Esophagus (tissue), 2 donors: ENCODE measurements at regions not wholly inside any gene's neighbourhood (a gene's known extent, or its start where the extent isn't known, plus 50 kb on each side); places are given as distances from the start of the nearest gene placed in this dataset.

ENCODE experiments used
- H3K27ac ChIP-seq, 2 donors: one replicate each; pipeline ENCODE4 v1.5.1; 2013; ENCODE audit warnings: low read depth in 2 of 2, mild to moderate bottlenecking in 2 of 2, inconsistent platforms in 1 of 2, low read length in 1 of 2, moderate library complexity in 1 of 2
- H3K27me3 ChIP-seq, 2 donors: one replicate each; pipeline ENCODE4 v1.6.1; 2013; ENCODE audit warnings: low read length in 2 of 2, control low read depth in 1 of 2, mild to moderate bottlenecking in 1 of 2; ENCODE audit not compliant: insufficient read depth in 2 of 2, control insufficient read depth in 1 of 2
- H3K36me3 ChIP-seq, 2 donors: one replicate each; pipeline ENCODE4 v1.6.1; 2013; ENCODE audit warnings: low read length in 1 of 2; ENCODE audit not compliant: control insufficient read depth in 2 of 2, insufficient read depth in 2 of 2
- H3K4me1 ChIP-seq, 2 donors: one replicate each; pipeline ENCODE4 v1.6.1; 2013; ENCODE audit warnings: low read length in 1 of 2; ENCODE audit not compliant: control insufficient read depth in 2 of 2, insufficient read depth in 2 of 2
- H3K4me3 ChIP-seq, 2 donors: one replicate each; pipeline ENCODE4 v1.5.1; 2013; ENCODE audit warnings: low read length in 2 of 2, mild to moderate bottlenecking in 2 of 2, low read depth in 1 of 2, moderate library complexity in 1 of 2
- H3K9me3 ChIP-seq, 2 donors: one replicate each; pipeline ENCODE4 v1.6.1; 2013; ENCODE audit warnings: mild to moderate bottlenecking in 2 of 2, low read depth in 1 of 2, low read length in 1 of 2, moderate library complexity in 1 of 2; ENCODE audit not compliant: control insufficient read depth in 2 of 2, insufficient read depth in 1 of 2
- WGBS, 2 donors: extraction: QIAGEN DNeasy Blood & Tissue Kit; methylation state at CpG; one replicate each; pipeline ENCODE4 v1.1.7; 2013; 5-methylcytosine and 5-hydroxymethylcytosine counted together
- donor health status: healthy with polysubstance abuse.
- donor health status: Bipolar disorder and iron deficiency.

DNA sequence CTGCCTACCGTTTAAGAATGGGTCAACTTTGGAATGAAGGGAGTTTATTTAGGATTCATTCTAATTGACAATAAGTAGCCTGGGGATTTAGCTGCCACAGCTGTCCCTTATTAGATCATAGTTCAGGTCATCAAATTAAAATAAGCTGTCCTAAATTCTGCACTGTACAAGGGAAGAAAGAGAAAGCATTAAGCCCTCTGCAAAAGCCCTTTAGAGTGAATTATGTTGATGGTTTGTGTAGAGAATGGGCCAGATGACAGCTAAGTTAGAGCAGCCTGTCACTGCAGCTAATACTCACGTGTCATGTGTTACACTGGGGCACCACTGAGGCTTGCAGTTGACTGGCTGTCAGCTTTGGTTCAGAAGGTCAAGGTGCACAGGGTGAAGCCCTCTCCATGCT lies 737.1 kb upstream of the SLC10A2 start:
- Histone ChIP-seq H3K36me3 (no peaks in the 10 kb centered on the region), H3K9me3 (no peaks in the 10 kb centered on the region), H3K27ac (no peak overlapping the region), H3K4me3 (no peak overlapping the region), H3K27me3 (no peaks in the 10 kb centered on the region), H3K4me1 (no peaks in the 10 kb centered on the region)
- WGBS, 2 donors, result 27% methylated on average over 2 of the region's 2 CpGs

DNA sequence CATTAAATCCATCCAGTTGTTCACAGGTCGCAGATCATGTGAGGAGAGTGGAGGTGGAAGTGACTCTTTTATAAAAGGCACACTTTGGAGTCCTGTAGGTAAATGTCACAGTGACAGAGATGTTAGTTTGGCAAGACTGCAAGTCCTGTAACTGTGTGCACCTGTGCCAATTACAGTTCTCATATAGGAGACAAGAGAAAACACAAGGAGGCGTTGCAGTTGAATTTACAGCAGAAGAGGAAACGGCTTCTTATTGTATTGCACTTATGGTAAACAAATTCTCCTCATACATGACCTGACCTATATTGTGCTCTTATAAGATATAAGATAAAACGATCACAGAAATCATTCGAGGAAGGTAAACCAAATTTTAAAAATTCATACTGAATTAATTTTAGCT lies 732.8 kb upstream of the SLC10A2 start:
- H3K36me3 ChIP-seq, result no peaks in the 10 kb centered on the region
- H3K27ac ChIP-seq, result no peak overlapping the region
- no peaks in the 10 kb centered on the region for H3K27me3 ChIP-seq
- no peak overlapping the region for H3K4me3 ChIP-seq
- 57 to 62% methylated on average over 5 of the region's 5 CpGs for WGBS, 2 donors
- no peaks in the 10 kb centered on the region for H3K9me3 ChIP-seq
- no peaks in the 10 kb centered on the region for H3K4me1 ChIP-seq

DNA sequence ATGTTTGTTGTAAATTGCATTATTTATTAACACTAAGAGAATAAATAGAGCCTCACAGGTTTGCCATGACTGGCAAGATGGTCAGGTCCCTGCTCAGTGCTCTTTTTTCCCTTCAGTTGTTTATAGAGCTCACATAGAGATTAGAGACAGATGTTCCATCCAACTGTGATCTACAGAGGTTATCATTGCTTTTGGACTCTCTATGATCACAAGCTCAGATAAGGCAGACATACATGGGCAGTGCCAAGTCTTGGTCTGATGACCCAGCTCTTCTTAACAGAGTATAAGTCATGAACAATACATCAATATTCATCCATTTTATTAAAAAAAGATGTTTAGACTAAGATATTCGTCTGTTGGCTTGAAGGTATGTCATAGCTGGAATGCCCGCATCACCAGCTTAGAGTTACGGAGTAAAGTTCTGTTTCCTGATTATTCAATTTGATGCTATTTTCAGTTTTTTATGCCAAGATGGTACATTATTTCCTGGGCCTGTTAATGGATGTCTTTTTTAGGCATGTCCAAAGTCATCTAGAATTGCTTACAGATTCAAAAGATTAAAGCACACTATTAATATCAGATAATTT lies 729.8 kb upstream of the SLC10A2 start:
- no peaks in the 10 kb centered on the region for H3K9me3 ChIP-seq
- H3K36me3 ChIP-seq, result no peaks in the 10 kb centered on the region
- H3K27me3 ChIP-seq, result no peaks in the 10 kb centered on the region
- no peak overlapping the region for H3K4me3 ChIP-seq
- H3K27ac ChIP-seq, result no peak overlapping the region
- WGBS, 2 donors, result 75 to 87% methylated on average over 3 of the region's 3 CpGs
- H3K4me1 ChIP-seq, result no peaks in the 10 kb centered on the region

DNA sequence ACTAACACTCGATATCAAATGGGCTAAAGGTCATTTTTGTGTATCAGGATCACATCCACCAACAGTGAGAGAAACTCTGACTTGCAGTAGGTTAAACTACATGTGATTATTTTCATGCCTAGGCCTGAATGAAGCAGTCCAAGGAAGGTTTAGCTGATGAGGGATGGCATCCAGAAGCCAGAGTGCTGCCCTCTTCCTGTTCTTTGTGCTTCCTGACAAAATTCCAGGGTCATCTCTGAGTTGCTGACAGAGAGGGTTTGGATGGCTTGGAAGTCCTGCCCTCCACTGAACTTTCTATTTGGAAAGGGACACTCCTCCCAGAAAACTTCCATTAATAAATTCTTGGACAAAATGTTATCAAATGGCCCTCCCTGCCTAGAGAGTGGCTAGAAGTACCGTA lies 728.3 kb upstream of the SLC10A2 start:
- Histone ChIP-seq H3K27ac (no peak overlapping the region), H3K36me3 (no peaks in the 10 kb centered on the region), H3K4me3 (no peak overlapping the region), H3K27me3 (no peaks in the 10 kb centered on the region), H3K4me1 (no peaks in the 10 kb centered on the region), H3K9me3 (no peaks in the 10 kb centered on the region)
- WGBS, 2 donors, result 63 to 76% methylated on average over 2 of the region's 2 CpGs

DNA sequence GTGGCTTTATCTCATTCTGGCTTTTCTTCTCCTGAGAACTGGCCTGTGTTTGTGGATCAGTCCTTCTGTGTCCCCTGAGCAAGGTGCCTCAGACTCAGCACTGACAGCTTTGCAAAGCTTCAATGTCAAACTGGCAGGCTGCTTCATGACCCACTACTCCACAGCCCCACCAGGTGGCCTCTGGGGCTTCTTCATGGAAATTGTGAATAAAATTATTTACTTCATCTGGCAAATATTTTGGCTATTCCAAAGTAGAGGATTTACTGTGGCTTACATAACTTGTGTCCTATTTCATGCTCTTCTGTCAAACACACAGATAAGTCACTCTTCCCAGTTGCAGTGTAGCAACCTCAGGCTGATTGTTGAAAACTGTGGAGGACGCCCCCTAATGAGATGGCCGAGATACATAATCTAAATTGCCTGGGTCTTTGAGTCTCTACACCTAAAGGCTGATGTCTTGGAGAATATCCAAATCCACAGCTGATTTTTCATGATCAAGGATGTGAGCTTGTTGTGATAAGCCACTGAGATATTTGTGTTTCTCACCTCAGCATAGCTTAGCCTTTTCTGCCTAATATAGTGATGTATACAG lies 721.9 kb upstream of the SLC10A2 start:
- Histone ChIP-seq H3K36me3 (no peaks in the 10 kb centered on the region), H3K27ac (no peak overlapping the region), H3K27me3 (no peaks in the 10 kb centered on the region), H3K9me3 (no peaks in the 10 kb centered on the region), H3K4me3 (no peak overlapping the region), H3K4me1 (no peaks in the 10 kb centered on the region)
- 42 to 60% methylated on average over 2 of the region's 2 CpGs for WGBS, 2 donors

DNA sequence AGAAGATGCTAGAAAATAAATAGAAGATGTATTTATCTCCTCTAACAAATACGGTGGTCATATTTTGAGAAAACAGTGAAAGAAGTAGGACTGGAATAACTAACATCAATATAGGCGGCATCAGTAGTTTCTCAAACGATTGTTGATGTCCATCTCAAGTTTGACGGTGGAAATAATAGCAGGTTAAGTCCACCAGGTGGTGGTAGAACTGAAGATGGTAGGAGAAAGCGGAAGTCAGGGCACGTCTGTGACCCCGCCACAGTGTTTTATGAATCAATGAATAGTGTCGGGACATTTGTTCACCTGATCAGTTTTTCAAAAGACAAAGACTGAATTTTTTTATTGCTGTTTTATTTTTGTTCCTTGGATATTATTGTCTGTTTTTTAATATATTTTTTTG lies 706.4 kb upstream of the SLC10A2 start:
- H3K4me3 ChIP-seq, result no peak overlapping the region
- H3K36me3 ChIP-seq, result no peaks in the 10 kb centered on the region
- 78 to 84% methylated on average over 8 of the region's 8 CpGs for WGBS, 2 donors
- H3K4me1 ChIP-seq, result no peaks in the 10 kb centered on the region
- no peaks in the 10 kb centered on the region for H3K27me3 ChIP-seq
- H3K27ac ChIP-seq, result no peak overlapping the region
- H3K9me3 ChIP-seq, result peaks cover 0 to 2% of the 10 kb centered on the region in 2 donors

DNA sequence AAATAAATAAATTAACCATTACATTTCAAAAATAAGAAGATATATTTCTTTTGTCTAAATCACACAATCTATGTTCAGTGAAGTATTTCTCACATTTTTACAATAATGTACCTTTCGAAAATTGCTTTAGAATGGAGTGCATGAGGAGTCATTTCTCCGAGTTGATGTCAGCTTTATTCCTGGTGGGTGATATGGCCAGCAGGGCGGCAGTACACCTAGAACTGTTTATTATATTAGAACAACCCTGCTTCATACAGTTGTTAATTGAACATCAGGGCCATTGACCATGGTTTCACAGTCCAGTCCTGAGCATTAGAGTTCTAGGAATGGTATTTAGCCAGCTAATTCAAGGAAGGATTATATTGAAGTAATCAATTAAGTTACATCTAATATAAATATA lies 696.3 kb upstream of the SLC10A2 start:
- Histone ChIP-seq H3K4me3 (no peak overlapping the region), H3K36me3 (no peaks in the 10 kb centered on the region), H3K4me1 (no peaks in the 10 kb centered on the region), H3K27me3 (no peaks in the 10 kb centered on the region), H3K27ac (no peak overlapping the region), H3K9me3 (no peaks in the 10 kb centered on the region)
- 87 to 89% methylated on average over 3 of the region's 3 CpGs for WGBS, 2 donors

DNA sequence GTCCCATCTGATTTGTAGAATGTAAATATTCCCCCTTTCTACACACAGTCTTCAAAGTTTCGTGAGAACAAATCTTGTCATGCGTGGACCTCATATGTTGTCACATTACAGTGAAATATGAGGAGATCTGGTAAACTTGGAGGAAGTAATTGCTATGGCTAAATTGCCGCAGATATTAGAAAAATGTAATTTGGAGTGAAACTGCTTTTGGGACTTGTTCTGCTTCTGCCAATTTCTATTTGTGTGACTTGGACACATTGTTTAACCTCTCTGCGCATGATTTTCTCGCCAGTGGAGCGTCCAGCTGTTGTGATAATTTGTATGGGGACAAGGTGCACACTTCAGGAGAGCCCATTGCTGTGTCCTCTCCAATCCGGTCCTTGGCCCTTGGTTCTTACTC lies 693.1 kb upstream of the SLC10A2 start:
- Histone ChIP-seq H3K27me3 (no peaks in the 10 kb centered on the region), H3K9me3 (no peaks in the 10 kb centered on the region), H3K36me3 (no peaks in the 10 kb centered on the region), H3K4me3 (no peak overlapping the region), H3K27ac (no peak overlapping the region), H3K4me1 (no peaks in the 10 kb centered on the region)
- 58 to 64% methylated on average over 7 of the region's 7 CpGs for WGBS, 2 donors

DNA sequence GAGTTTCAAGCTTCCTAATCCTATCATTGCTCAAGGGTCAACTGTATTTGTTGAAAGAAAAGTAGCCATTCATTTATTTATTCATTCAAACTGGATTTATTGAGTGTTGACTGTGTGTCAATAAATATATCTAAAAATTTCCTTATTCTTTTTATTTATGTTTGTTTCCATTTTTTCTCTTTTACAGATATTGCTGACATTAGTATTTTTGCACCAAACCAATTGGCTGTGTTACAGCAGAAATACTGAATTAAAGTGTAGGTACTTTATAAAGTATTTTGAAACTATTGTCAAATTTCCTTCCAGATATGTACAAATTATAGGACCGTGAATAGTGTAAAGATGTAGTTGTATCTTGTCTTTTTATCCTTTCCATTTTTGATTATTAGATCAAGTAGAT lies 692.0 kb upstream of the SLC10A2 start:
- H3K9me3 ChIP-seq, result no peaks in the 10 kb centered on the region
- no peaks in the 10 kb centered on the region for H3K4me1 ChIP-seq
- WGBS, 2 donors, result 79 to 88% methylated on average over 1 of the region's 1 CpG
- H3K27ac ChIP-seq, result no peak overlapping the region
- no peak overlapping the region for H3K4me3 ChIP-seq
- no peaks in the 10 kb centered on the region for H3K27me3 ChIP-seq
- H3K36me3 ChIP-seq, result no peaks in the 10 kb centered on the region

DNA sequence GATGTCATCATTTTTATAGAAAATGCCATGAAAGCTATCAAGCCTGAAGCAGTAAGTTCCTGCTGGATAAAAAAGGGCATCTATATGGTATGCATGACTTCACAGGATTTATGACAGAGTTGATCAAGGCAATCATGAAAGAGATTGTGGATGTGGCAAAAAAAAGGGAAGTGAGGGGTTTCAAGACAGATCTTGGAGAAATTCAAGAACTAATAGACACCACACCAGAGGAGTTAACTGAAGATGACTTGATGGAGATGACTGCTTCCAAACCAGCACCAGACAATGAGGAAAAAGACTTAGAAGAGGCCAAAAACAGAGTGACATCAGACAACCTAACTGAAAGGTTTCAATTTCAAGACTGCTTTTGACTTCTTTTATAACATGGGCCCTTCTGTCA lies 691.1 kb upstream of the SLC10A2 start:
- Histone ChIP-seq H3K9me3 (no peaks in the 10 kb centered on the region), H3K4me3 (no peak overlapping the region), H3K4me1 (no peaks in the 10 kb centered on the region), H3K36me3 (no peaks in the 10 kb centered on the region), H3K27me3 (no peaks in the 10 kb centered on the region), H3K27ac (no peak overlapping the region)
